Hepatocyte (in vitro differentiated cells): ENCODE measurements at regions not wholly inside any gene's neighbourhood (a gene's known extent, or its start where the extent isn't known, plus 50 kb on each side); places are given as distances from the start of the nearest gene placed in this dataset.

ENCODE experiments used
- EZH2 ChIP-seq: fragments of 200-600 bp; sonication (generic); IDR thresholded peaks from 2 replicates; pipeline ENCODE4 v1.6.1; 2016; ENCODE audit warnings: antibody characterized with exemption, mild to moderate bottlenecking, borderline replicate concordance
- EZH2phosphoT487 ChIP-seq: fragments of 200-600 bp; sonication (generic); IDR thresholded peaks from one replicate; pipeline ENCODE4 v1.6.1; 2018; ENCODE audit warnings: antibody characterized with exemption, mild to moderate bottlenecking, low read depth, moderate library complexity; ENCODE audit not compliant: unreplicated experiment, severe bottlenecking
- TF ChIP-seq, protein P1 (sequence below): fragments of 200-600 bp; sonication (generic); IDR thresholded peaks from 2 replicates; pipeline ENCODE4 v1.5.1; 2016; ENCODE audit warnings: antibody characterized with exemption, mild to moderate bottlenecking; ENCODE audit not compliant: poor library complexity

- TF ChIP-seq, protein P1, sequence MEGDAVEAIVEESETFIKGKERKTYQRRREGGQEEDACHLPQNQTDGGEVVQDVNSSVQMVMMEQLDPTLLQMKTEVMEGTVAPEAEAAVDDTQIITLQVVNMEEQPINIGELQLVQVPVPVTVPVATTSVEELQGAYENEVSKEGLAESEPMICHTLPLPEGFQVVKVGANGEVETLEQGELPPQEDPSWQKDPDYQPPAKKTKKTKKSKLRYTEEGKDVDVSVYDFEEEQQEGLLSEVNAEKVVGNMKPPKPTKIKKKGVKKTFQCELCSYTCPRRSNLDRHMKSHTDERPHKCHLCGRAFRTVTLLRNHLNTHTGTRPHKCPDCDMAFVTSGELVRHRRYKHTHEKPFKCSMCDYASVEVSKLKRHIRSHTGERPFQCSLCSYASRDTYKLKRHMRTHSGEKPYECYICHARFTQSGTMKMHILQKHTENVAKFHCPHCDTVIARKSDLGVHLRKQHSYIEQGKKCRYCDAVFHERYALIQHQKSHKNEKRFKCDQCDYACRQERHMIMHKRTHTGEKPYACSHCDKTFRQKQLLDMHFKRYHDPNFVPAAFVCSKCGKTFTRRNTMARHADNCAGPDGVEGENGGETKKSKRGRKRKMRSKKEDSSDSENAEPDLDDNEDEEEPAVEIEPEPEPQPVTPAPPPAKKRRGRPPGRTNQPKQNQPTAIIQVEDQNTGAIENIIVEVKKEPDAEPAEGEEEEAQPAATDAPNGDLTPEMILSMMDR = no peak
- no peak for TF ChIP-seq EZH2
- no peak for TF ChIP-seq EZH2phosphoT487
These were observed 680.7 kb upstream of the GRM7 start for GRCh38 chr3:6180171-6180570.
